Caco-2 (cell line): ENCODE measurements at regions not wholly inside any gene's neighbourhood (a gene's known extent, or its start where the extent isn't known, plus 50 kb on each side); places are given as distances from the start of the nearest gene placed in this dataset.

Source experiments
- BruUV-seq: library from RNA; stranded (reverse); fragments of 400-500 nt; replicated peaks from 2 replicates; lab custom pipeline; 2021; lab: Mats Ljungman, UMichigan
- CTCF ChIA-PET: fragments of 300-600 bp; sonication (Branson Sonifier 250); formaldehyde crosslinking; loops from one replicate; lab custom pipeline; 2022; ENCODE audit warnings: antibody characterized with exemption; lab: Charles Lee
- POLR2A ChIA-PET: fragments of 300-600 bp; sonication (Branson Sonifier 250); formaldehyde crosslinking; loops from one replicate; lab custom pipeline; 2022; ENCODE audit warnings: antibody characterized with exemption; lab: Charles Lee
- DNase-seq, 2 experiments: peaks; one replicate each; pipeline versions ENCODE4 v3.0.0 to v3.0.0-alpha.2; 2020 to 2022
- H3K27me3 ChIP-seq: replicated peaks from 2 replicates; pipeline ENCODE4 v1.6.0; 2011; ENCODE audit warnings: low read length; ENCODE audit not compliant: control insufficient read depth, insufficient read depth
- H3K36me3 ChIP-seq: 2 replicates; pipeline ENCODE4 v1.5.1; 2011; ENCODE audit warnings: low read length; ENCODE audit not compliant: control insufficient read depth, insufficient read depth
- H3K4me1 ChIP-seq: fragments of 250-450 bp; sonication (Bioruptor Pico); 2 replicates; pipeline ENCODE4 v1.5.1; 2020; ENCODE audit warnings: mild to moderate bottlenecking
- H3K4me3 ChIP-seq: 2 replicates; pipeline ENCODE4 v1.5.1; 2011; ENCODE audit warnings: low read depth, mild to moderate bottlenecking, control low read depth, low read length
- H3K9me3 ChIP-seq: fragments of 250-450 bp; sonication (Bioruptor Pico); 2 replicates; pipeline ENCODE4 v1.5.1; 2020; ENCODE audit warnings: mild to moderate bottlenecking, moderate library complexity
- H3K27ac Mint-ChIP-seq: one replicate; pipeline ENCODE4 v1.8.0; 2022; ENCODE audit warnings: mixed read lengths; ENCODE audit not compliant: unreplicated experiment
- H3K27me3 Mint-ChIP-seq: one replicate; pipeline ENCODE4 v1.8.0; 2022; ENCODE audit warnings: mixed read lengths; ENCODE audit not compliant: insufficient read depth, unreplicated experiment
- H3K36me3 Mint-ChIP-seq: one replicate; pipeline ENCODE4 v1.8.0; 2022; ENCODE audit warnings: mild to moderate bottlenecking, mixed read lengths; ENCODE audit not compliant: insufficient read depth, unreplicated experiment
- H3K4me1 Mint-ChIP-seq: one replicate; pipeline ENCODE4 v1.8.0; 2022; ENCODE audit warnings: low read depth, mixed read lengths; ENCODE audit not compliant: unreplicated experiment
- H3K4me3 Mint-ChIP-seq: one replicate; pipeline ENCODE4 v1.8.0; 2022; ENCODE audit warnings: mild to moderate bottlenecking, moderate library complexity, mixed read lengths; ENCODE audit not compliant: unreplicated experiment
- H3K9me3 Mint-ChIP-seq: one replicate; pipeline ENCODE4 v1.8.0; 2022; ENCODE audit warnings: mixed read lengths; ENCODE audit not compliant: unreplicated experiment
- CTCF ChIP-seq, 2 experiments: fragments of 200-600 bp in 1 of 2; IDR thresholded peaks; 1 replicate in 1 of 2; 2 replicates in 1 of 2; pipeline versions ENCODE4 v1.5.1 to v1.8.0; 2011 to 2022; ENCODE audit warnings: antibody characterized with exemption in 1 of 2, control low read depth in 1 of 2, inconsistent platforms in 1 of 2, low read depth in 1 of 2, low read length in 1 of 2, mild to moderate bottlenecking in 1 of 2, moderate library complexity in 1 of 2; ENCODE audit not compliant: insufficient read depth in 1 of 2, severe bottlenecking in 1 of 2, unreplicated experiment in 1 of 2
- intact Hi-C: fragments of 100-400 bp; cut with micrococcal nuclease; formaldehyde crosslinking; loops from one replicate; pipeline ENCODE4 v1.10.0; 2022; ENCODE audit not compliant: unreplicated experiment

- Histone ChIP-seq H3K4me3 (no peak overlapping the region), H3K9me3 (no peaks in the 10 kb centered on the region), H3K4me1 (no peaks in the 10 kb centered on the region), H3K36me3 (no peaks in the 10 kb centered on the region), H3K27me3 (peaks cover 1% of the 10 kb centered on the region; the same call in 1 of the 2 replicates)
- no peaks in the 10 kb centered on the region for H3K4me1 Mint-ChIP-seq
- H3K4me3 Mint-ChIP-seq = no peak overlapping the region
- TF ChIP-seq CTCF (IDR thresholded peaks at IDR 0.05; ENCODE audit: insufficient read depth in 1 of 2, low read depth in 1 of 2, low read length in 1 of 2, severe bottlenecking in 1 of 2, unreplicated experiment in 1 of 2) = no peak
- H3K27ac Mint-ChIP-seq = no peak overlapping the region
- peaks cover 31% of the 10 kb centered on the region for H3K27me3 Mint-ChIP-seq
- no peak for DNase-seq
- ChIA-PET POLR2A (no interaction called here), CTCF (no interaction called here)
- H3K9me3 Mint-ChIP-seq = peaks cover 14% of the 10 kb centered on the region
- intact Hi-C loops = no loop called here
- BruUV-seq = no TSS peak
- H3K36me3 Mint-ChIP-seq = no peaks in the 10 kb centered on the region
Measured at GRCh38 chr5:1998716-1999317, 116.1 kb upstream of the IRX4 start.

DNA sequence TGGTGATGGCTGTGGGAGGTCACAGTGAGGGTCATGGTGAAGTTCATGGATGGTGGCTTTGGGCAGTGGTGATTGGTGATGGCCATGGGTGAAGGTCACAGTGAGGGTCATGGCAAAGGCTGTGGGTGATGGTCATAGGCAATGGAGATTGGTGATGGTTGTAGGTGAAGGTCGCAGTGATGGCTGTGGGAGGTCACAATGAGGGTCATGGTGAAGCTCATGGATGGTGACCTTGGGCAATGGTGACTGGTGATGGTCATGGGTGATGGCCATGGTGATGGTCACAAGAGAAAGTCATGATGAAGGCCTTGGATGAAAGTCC is 115.6 kb upstream of the IRX4 start:
- ChIA-PET POLR2A (no interaction called here), CTCF (no interaction called here)
- H3K9me3 Mint-ChIP-seq = peaks cover 14% of the 10 kb centered on the region
- H3K27ac Mint-ChIP-seq = no peak overlapping the region
- H3K4me3 Mint-ChIP-seq = no peak overlapping the region
- H3K27me3 ChIP-seq = peaks cover under 1% of the 10 kb centered on the region; the same call in 1 of the 2 replicates
- TF ChIP-seq CTCF (IDR thresholded peaks at IDR 0.05; ENCODE audit: insufficient read depth in 1 of 2, low read depth in 1 of 2, low read length in 1 of 2, severe bottlenecking in 1 of 2, unreplicated experiment in 1 of 2) = no peak
- no peak for DNase-seq
- H3K9me3 ChIP-seq = no peaks in the 10 kb centered on the region
- no peaks in the 10 kb centered on the region for H3K4me1 Mint-ChIP-seq
- no peaks in the 10 kb centered on the region for H3K4me1 ChIP-seq
- intact Hi-C loops = no loop called here
- H3K27me3 Mint-ChIP-seq = peaks cover 28% of the 10 kb centered on the region
- H3K4me3 ChIP-seq = no peak overlapping the region
- no peaks in the 10 kb centered on the region for H3K36me3 Mint-ChIP-seq
- no peaks in the 10 kb centered on the region for H3K36me3 ChIP-seq
- no TSS peak for BruUV-seq

- ChIA-PET POLR2A (no interaction called here), CTCF (no interaction called here)
- H3K27me3 Mint-ChIP-seq = peaks cover 27% of the 10 kb centered on the region
- BruUV-seq = no TSS peak
- TF ChIP-seq CTCF (IDR thresholded peaks at IDR 0.05; ENCODE audit: insufficient read depth in 1 of 2, low read depth in 1 of 2, low read length in 1 of 2, severe bottlenecking in 1 of 2, unreplicated experiment in 1 of 2) = no peak
- H3K9me3 ChIP-seq = no peaks in the 10 kb centered on the region
- no peak overlapping the region for H3K4me3 ChIP-seq
- intact Hi-C loops = no loop called here
- H3K36me3 Mint-ChIP-seq = no peaks in the 10 kb centered on the region
- no peak overlapping the region for H3K27ac Mint-ChIP-seq
- no peaks in the 10 kb centered on the region for H3K4me1 Mint-ChIP-seq
- H3K9me3 Mint-ChIP-seq = peaks cover 14% of the 10 kb centered on the region
- H3K27me3 ChIP-seq = no peaks in the 10 kb centered on the region
- no peaks in the 10 kb centered on the region for H3K4me1 ChIP-seq
- no peaks in the 10 kb centered on the region for H3K36me3 ChIP-seq
- H3K4me3 Mint-ChIP-seq = no peak overlapping the region
- no peak for DNase-seq
Measured at GRCh38 chr5:1997640-1998347, 115.1 kb upstream of the IRX4 start.
